GM18870 (cell line): ENCODE measurements at regions not wholly inside any gene's neighbourhood (a gene's known extent, or its start where the extent isn't known, plus 50 kb on each side); places are given as distances from the start of the nearest gene placed in this dataset.

Source experiments
- ATAC-seq: cut with Tn5 transposase; IDR thresholded peaks from one replicate; pipeline ENCODE4 v1.9.1; 2021; ENCODE audit warnings: moderate library complexity; ENCODE audit not compliant: unreplicated experiment

DNA sequence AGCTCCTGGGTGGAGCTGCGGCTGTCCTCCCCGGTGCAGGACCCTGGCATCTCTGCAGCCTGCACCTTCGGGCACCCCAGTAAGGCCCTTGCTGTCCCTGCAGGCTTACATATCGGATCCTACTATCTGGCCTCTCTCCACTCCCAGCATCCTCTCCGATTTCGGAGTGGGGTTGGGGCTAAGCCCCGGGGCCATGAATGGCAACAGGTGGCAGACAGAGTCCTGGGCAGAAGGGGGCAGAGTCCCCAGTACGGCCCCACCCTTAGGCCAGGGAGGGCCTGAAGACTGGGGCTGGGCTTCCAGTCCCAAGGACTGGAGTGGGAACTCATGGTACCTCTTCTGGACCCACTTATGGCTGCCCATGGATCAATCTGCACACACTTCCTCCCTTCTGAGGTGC, 180.4 kb upstream of the MC4R start:
- no peak for ATAC-seq

DNA sequence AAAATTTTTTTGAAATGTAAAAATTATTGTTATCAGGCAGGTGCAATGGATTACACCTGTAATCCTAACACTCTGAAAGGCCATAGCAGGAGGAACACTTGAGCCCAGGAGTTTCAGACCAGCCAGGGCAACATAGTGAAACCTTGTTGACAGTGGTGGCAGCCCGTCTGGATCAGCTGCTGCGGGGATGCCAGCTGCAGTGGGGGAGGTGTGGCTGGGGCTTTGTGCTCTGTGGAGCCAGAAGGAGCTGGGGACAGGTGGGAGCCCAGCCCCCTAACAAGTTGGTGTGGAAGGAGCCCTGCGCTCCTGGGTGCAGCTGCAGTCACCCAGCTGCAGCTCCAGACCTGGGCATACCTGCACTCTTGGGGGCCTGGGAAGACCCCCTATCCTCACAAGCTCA, 182.4 kb upstream of the MC4R start:
- no peak for ATAC-seq

DNA sequence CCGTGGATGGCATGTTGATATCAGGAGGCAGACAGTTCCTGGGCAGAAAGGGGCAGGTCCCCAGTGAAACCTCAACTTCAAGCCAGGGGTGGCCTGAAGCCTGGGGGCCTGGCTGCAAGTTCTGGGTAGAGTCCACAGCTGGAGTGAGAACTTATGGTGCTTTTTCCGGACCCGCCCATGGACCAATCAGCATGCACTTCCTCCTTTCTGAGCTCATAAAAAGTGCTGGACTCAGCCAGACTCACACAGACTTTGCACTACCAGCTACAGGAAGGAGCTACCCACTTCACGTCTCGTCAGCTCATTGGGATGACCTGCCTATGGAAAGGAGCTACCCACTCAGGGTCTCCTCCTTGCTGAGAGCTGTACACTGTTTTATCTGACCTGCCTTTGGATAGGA, 183.1 kb upstream of the MC4R start:
- no peak for ATAC-seq

DNA sequence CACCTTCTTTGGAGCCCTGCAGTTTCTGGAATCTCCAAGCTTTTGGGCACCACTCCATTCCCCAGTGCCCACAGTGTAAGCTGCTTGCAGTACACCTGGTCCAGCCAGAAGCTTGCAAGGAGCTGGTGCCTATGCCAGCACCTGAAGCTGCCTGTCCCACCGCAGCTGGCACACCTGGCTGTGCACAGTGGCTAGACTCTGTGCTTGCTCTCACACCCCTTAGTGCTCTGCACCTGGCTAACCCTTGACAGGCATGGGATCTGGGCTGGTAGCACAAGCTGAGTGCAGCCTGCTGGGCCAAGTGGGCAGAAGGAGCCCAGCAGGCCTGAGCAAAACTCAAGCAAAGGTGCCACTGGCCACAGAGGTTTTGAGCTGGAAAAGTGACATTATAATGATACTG, 183.8 kb upstream of the MC4R start:
- ATAC-seq = no peak

DNA sequence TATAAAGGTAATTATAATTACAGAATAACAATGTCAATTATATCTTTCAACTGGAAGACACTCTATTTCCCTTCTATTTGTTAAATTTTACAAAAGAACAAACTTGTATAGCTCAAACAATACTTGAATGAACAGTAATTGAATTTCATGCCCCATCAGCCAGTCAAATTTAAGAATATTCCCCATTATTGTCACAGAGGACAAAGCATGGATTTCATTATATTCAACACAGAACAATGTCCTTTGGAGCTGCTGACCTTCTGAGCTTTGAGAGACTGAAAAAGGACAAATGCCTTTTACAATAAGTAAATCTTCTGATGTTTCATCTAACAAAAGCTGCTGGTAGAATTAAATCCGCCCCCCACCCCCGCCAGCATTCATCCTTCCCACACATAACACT, 187.5 kb upstream of the MC4R start:
- ATAC-seq = no peak

DNA sequence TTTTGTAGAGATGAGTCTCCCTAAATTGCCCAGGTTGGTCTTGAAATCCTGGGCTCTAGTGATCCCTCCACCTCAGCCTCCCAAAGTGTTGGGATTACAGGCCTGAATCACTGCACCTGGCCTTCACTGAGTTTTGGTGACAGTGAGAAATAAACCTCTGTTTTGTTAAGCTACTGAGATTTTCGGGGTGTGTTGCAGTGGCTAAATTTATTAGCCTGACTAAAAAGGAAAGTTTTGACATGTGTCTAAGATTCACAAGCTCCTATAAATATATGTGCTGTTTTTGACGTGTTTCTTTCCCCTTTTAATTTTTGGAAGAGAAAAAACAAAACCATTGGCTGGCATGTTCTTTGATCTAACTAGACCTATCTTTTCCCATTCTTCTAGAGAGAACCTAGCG, 190.5 kb upstream of the MC4R start:
- no peak for ATAC-seq

DNA sequence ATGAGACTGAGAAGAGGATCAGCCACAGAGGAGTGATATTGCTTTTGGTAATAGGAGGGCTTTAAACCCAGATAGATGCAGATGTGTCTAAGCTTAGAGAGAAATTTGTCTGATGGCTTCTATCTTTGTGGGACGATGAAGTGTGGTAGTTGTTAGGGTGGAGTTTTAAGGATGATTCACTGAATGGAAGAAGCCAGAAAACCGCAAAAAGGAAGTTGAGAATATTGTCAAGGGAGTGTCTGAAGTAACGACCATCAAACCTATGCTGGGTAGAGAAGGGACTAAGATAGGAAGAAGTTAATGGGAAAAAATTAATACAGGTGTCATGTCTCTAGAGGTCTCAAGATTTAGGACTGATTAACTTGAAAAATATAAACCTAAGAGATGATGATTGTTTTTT, 195.6 kb upstream of the MC4R start:
- ATAC-seq = no peak

DNA sequence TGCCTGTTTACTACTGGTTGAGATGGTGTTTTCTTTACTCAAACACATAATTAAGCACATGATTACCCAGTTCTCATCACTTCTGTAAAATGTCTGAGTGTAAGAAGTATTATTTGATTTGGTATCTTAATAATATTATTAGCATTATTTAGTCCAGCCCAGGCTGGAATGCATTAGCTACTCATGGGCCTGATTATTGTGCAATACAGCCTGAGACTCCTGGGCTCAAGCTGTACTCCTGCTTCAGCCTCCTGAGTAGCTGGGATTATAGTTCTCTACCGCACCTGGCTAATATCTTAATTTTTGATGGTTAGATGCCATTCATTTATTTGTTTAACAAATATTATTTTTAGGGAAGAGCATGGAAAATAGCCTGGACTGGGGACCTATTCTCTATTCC, 197.6 kb upstream of the MC4R start:
- ATAC-seq = no peak

DNA sequence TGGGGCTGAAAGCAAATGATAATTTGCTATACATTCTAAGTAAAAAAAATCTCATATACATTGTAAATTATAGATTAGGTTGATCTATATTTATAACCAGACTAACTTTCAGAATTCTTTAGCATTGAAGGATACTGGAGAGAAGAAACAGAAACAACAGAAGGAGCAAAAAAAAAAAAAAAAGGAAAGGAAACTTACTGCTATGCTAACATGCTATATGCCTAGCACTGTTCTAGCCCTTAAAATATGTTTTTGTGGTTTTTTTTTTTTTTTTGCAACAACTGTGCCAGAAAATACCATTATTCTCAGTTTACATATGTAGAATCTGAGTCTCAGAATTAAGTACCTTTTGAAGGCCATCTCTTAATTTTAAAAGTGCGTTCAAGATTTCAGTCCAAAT, 204.9 kb upstream of the MC4R start:
- ATAC-seq = no peak

DNA sequence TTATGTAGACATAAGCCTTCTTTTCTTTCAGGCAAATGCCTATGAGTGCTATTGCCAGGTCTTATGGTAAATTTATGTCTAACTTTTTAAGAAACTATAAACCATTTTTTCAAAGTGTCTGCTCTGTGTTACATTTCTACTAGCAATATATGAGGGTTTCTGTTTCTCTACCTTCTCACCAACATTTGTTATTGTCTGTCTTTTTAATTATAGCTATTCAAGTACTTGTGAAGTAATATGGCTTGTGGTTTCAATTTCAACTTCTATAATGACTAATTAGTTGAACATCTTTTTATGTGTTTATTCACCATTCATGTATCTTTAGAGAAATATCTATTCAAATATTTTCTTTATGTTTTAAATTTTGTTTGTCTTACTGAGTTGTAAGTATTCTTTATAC, 213.1 kb upstream of the MC4R start:
- peak; percentile 75 for ATAC-seq

DNA sequence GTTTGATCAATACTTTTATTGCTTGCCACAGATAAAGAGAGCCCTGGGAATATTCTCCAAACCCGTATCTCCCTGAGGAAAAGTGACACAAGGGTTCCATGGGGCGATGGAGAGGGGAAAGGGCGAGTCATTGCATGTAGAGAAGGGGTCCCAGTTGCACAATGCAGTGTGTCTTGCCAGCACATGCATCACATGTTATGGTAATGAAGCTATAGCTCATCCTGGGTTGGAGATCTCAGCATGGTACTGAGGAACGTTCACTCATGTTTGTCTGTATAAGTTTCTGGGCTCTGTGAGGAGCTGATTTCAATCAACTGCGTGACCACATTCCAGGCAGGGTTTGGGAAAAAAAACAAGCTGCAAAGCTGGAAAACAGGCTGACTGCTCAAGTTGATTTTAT, 220.7 kb upstream of the MC4R start:
- no peak for ATAC-seq

DNA sequence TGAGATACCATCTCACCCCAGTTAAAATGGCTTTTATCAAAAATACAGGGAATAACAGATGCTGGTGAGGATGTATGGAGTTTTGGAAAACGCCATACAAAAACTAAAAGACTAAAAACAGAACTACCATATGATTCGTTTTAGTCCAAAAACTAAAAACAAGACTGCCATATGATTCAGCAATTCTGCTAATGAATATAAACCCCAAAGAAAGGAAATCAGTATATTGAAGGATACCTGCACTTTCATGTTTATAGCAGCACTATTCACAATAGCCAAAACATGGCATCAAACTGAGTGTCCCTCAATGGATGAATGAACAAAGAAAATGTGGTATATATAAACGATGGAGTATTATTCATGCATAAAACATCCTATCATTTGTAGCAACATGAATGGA, 224.4 kb upstream of the MC4R start:
- peak; percentile 44 for ATAC-seq

DNA sequence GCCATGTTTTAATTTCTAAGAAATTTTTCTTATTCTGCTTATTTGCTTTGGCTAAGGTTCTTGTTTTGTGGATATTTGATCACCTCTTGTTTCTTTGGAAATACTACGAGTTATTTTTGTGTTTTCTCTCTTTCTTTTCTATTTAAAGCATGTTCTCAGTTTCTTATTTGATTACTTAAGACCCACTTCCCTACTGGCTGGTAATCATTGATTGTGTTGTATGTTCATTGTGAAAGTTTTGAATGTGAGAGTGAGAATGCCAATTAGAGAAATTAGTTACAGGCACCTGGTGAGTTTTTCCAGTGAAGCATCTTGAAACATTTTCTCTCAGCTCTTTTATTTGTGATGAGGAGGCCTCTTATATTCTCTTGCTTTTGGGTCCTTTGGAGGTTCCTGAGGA, 226.7 kb upstream of the MC4R start:
- peak; percentile 95 for ATAC-seq

DNA sequence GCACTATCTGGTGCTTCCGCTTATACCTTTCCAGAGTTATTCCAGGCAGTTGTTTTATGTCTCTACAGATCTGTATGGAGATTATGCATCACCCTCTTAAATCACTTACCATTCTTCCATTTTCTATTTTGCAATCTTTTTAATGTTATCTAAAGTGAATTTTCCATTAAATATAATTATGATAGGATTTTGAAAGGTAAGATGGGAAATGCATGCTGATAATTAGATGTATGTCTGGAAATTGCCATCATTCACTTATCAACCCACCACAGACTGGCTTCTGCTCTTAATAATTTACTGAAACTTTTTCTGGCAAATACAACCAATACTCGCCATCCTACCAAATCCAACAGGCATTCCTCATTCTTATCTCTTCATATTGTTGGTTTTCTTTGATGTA, 227.4 kb upstream of the MC4R start:
- ATAC-seq = no peak

DNA sequence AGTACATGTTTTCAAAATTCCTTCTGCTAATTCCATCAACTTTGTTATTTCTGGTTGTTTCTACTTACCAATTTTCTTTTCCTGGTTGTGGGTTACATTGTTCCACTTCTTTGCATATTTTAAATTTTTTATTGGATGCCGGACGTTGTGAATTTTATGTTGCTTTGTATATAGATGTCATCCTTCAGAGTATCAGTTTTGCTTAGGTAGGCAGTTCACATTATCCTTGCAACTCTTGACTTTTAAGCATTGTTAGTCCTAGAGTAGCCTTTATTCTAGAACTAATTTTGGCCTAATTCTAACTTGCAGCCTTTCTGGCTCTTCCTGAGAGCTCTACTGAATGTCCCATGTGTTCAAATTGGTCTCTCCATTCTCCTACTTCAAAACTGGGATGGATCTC, 228.7 kb upstream of the MC4R start:
- no peak for ATAC-seq

DNA sequence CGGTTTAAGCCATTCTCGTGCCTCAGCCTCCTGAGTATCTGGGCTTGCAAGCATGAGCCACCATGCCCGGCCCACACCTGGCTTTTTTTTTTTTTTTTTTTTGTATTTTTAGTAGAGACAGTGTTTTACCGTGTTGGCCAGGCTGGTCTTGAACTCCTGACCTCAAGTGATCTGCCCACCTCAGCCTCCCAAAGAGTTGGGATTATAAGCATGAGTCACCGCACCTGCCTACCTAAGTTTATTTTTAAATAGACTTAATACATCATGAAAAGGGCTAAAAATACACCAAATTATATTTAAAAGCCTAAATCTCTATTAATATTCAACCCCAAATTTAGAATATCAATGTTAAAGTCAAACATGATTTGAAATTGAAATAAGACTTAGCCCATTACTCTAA, 250.8 kb upstream of the MC4R start:
- no peak for ATAC-seq

DNA sequence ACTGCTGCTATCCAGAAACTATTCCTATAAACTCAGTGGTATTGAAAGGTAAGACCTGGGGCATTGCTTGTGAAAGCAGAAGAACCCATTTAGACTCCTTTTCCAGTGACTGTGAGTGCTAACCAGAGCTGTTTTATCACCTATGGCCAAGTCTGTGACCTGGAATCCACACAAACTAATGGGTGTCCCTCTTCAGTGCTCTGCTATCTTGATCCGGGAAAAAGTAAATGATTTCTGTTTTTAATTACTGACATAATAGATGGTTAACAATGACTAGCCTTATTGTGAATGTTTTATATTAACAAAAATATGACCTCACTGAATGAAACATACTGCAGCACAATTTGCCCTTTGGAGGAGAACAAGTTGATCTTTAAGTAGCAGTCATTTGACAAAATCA, 251.6 kb upstream of the MC4R start:
- ATAC-seq = no peak

DNA sequence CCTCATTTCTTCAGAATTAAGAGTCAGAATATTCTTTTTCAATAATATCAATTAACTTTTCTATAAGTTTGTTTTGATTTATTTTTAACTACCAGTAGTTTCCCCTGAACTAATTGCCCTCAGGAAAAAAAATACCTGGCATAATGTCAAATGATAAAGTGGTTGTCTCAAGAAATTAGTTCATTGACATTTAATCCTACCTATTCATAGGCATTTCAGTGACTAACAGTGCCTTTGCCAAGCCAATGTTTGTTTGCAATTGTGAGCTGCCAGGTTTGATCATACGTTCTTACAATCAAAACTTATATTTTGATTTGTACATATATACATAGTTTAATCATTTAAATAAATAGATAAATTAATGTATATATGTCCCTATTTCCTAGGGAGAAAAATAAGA, 267.3 kb upstream of the MC4R start:
- no peak for ATAC-seq

DNA sequence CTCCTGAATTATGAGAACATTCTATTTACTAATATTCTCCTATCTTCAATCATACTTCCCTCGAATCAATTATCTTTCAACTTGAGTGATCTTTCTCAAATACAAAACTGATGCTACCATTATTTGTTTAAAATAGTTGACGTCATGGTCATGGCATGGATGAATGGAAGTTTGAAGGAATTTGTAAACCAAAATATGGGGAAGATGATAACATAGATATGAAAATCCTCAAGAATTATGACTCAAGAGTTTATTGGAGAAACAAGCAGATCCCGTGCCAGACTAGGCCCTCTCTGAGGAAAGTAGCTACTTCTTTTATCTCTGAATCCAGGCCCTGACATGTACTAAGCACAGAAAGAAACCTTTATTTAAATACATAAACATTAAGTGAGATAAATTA, 270.4 kb upstream of the MC4R start:
- no peak for ATAC-seq

DNA sequence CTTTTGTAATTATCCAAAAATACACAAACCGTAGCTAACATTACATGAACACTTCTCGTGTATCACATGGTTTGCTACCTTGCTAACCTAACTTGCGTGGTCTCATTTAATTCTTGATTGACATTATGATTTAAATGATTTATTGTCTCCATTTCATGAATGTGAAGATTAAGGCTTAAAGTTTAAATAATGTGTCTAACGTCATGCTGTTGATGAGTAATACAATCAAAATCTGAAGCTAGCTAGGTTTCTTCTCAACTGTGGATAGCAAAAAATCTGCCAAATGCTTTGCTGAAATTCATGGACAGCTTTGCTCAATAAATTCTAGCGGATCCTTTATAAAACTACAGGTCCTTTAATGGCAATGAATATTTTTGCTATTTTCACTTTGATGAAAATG, 274.1 kb upstream of the MC4R start:
- ATAC-seq = no peak

DNA sequence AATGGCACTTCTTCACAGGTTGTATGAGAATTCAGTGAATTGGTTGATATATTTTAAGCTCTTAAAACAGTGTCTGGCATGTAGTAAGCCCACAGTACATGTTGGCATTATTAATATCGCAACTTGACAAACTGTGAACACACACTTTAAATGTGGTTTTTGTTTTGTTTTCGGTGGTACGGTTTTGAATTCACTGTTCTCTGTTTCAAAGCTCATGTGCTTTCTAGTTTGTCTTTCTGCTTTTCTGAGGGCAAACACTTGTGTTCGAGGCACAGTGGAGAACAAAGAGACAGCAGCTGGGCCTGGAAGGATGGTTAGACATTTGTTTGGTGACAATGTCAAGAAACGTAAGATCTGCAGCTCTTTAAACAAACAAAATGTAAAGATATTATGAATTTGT, 276.5 kb upstream of the MC4R start:
- peak; percentile 100 for ATAC-seq

DNA sequence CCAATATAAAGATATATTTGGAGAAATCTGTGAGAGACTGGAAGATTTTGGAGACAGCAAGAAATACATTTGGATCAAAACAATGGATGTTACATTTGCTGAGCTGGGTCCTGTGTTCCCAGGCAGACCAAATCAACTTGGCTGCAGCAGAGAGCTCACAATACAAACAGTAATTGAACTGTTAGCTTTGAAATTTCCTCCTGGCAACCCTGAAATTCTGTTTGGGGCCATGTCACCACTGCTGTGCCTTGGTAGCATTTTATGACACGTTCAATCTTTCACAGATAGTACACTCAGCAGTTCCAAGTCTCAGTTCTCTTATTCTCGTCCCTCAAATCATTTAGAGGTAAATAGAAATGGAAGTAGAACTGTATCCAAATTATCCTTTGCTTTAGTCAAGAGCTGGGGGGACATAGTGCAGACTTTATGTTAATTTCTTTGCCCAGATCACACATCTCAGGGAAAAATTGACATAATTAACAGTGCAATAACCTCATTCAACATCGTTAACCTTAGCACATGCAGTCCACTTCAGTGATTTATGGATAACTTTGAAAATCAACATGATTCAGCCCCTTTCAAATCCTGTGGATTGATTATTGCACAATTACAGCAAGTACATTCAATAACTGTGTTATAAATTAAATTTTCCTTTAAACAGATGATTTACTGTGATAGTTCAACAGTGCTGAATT, 277.4 kb upstream of the MC4R start:
- ATAC-seq = no peak

DNA sequence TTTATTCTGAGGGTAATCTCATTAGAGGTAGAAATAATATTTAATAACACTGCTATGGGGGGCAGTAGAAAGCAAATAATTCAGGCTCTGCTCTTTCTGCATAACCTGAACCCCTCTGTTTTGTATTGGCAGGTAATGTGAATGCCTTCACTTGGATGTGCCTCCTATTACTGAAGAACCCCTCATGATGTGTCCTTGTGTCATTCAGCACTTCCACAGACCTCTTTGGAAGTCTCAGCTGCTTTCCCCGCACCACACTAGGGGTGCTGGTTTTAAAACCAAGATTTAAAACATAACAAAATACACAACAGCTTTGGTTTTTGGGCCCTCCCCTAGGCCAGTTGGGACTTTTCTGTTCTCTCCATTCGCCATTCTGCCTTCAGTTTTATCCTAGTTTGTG, 281.7 kb upstream of the MC4R start:
- ATAC-seq = no peak

DNA sequence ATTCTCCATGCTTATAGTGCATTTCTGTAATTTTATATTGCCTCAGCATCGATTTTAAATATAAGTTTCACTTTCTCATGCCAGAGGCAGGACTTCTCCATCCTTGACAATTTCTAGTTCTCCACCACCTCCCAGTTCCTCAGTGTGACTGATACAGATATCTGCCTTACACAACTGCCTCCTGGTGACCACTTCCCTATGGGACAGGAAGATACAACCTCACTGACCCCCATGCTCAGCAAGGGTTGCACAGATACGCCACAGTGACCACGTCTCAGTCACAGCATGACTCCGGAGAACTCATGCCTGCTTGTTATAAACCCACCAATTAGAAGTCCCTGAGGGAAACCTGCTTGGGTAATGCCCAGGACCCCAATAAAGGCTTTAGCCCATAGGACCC, 284.0 kb upstream of the MC4R start:
- ATAC-seq = no peak
